ENCODE measurements at regions not wholly inside any gene's neighbourhood (a gene's known extent, or its start where the extent isn't known, plus 50 kb on each side); places are given as distances from the start of the nearest gene placed in this dataset.
"Not testable (repeated sequence)": the region's sequence is repeated elsewhere in the genome, so short reads cannot be mapped to it uniquely, and the experiment has no call there.

DNA sequence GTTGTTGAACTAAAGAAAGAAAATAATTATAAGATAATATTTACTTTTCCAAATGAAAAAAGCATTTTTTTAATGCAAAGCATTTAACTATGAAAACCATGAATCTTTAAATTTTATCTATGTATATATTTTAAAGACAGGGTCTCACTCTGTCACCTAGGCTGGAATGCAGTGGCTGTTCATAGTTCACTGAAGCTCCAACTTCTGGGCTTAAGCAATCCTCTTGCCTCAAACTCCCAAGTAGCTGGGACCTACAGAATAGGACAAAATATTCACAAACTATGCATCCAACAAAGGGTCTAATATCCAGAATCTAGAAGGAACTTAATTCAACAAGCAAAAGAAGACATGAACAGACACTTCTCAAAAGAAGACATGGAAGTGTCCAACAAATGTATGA, 55.9 kb upstream of the ALB start:
- no peak for DNase-seq (ENCODE audit: low read depth)

DNA sequence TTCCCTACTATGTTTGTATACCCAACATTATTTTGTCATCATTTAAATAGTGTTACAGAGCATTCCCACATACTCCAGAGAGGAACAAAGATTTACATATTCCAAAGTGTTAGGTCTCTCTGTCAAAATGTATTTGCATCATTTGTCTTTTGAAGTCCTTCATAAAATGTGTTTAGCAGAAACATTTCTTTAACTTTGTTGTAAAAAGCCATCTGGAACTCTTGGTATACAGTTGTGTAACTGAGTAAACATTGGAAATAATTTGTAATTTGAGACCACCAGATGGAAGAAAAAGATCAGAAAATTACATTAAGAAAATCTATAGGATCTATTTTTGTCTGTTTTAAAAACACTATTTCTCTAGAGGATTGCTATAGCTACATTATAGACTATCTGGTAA, 56.6 kb upstream of the ALB start:
- DNase-seq (ENCODE audit: low read depth) = no peak

DNA sequence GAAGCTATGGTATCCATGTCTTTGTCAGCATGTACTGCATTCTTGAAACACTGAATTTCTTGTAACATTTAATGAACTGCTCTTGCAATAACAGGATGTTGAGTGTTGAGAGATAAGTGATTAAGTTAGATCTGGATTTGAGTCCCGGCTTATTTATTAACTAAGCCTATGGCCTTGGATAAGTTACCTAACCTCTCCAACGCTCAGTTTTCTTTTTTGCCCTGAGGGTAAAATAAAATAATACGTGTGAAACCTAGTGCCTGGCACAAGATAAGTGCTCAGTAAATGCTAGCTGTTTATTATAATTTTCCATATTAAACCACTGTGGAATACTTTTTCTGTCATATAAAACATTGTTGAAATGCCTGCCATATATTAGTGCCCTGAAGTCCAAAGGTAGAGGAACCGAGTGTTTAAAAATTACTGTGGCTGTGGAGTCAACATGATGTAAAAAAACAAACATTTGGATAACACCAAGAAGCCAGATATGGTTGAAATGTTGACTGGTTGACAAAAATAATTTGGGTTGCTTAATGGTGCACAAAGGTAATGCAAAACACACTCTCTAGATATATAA, 58.6 kb upstream of the ALB start:
- DNase-seq (ENCODE audit: low read depth) = no peak

DNA sequence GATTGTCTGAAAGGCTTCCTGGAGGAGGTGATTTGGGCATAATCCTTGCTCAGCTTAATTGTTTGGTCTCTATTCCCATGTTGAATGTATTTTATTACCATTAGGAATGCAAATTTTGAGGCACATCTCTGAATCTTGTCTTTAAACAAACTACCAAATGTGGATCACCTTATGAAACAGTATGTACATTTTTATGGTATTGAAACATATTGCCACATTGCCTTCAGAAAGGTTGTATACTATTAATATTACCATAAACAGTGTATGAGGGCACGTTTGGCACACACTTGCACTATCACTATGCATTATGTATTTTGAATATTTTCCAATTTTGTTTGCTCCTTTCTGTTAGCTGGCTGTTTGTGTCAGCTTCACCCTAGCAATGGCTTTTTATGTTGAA, 60.0 kb upstream of the ALB start:
- no peak for DNase-seq (ENCODE audit: low read depth)

DNA sequence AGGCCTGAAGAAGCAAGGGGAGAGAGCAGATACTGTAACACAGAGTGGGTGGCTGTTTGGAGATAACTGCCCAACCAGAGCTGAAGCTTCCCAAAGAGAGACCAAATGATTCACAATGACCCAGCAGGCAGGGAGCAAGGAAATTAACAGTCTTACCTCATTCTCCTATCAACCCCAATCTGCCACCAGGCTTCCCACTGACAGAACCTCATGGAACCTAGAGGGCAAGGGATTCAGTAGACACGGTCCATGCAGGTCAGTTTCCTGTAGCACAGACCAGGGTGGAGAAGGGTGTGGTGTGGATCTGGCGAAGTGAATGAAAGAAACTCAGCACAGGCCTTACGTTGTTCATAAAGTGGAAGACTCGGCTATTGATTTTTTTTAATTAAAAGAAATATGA, 60.7 kb upstream of the ALB start:
- DNase-seq (ENCODE audit: low read depth) = no peak

DNA sequence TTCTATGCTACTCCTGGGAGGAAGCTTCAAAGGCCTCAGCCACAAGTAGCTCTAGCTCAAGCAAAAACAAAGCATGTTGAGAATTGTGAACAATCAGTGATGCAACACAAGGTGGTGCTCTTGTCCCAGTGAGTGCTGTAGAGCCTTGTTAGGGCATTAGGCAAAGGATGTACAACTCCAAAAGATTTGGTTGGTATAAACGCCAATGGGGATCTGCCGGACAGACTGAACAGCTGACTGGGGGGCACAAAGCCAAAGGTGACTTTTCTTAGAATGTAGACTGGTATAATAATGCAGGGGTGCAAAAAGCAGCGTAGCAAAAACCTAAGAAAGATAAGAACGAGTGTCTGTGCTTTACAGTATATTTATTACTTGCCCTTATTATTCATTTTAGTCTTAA, 62.6 kb upstream of the ALB start:
- peak; percentile 53 for DNase-seq (ENCODE audit: low read depth)

DNA sequence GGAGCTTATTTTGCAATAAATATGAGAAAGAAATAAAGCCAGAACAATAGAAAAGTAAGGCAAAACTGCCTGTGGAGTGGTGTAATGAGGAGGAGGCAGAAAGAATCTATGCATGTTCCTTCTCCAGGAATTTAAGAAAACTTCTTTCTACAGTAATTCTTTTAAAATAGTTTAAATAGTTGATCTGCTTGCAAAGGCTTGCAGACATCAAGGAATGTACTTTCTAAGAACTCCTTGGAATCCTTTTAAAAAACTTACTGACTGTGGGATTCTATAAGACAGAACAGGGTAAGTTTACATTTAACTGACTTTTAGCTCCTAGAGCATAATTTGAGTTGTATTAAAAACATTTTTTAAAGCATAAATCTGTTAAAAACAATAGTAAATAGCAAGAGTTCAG, 63.2 kb upstream of the ALB start:
- DNase-seq (ENCODE audit: low read depth) = no peak

DNA sequence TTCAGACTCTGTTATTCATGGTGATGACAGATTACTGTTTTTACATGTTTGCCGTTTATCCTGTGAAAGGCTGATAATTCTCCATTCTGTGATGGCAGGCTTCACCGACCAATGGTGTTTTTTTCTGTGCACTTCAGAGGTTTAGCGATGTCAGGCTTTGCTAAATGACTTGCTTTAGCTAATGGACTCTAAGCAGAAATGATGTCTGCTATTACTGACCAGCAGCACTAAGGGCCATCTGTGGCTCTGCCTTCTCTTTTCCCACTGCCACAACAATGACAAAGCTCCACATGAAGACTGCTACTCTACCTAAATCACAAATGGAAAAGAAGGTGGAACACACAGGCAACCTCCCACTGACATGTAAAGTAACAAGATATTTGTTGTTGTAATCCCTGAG, 68.4 kb upstream of the ALB start:
- no peak for DNase-seq (ENCODE audit: low read depth)

DNA sequence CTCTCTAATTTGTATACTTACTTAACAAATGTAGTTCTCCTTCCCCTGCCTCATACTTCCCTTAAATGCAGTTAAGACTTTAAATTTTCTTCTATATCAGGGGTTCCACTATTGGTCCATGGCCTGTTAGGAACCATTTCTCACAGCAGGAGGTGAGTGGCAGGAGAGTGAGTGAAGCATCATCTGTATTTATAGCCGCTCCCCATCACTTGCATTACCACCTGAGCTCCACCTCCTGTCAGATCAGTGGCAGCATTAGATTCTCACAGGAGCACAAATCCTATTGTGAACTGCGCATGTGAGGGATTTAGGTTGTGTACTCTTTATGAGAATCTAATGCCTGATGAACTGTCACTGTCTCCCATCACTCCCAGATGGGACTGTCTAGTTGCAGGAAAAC, 72.1 kb upstream of the ALB start:
- DNase-seq (ENCODE audit: low read depth) = not testable (repeated sequence)

DNA sequence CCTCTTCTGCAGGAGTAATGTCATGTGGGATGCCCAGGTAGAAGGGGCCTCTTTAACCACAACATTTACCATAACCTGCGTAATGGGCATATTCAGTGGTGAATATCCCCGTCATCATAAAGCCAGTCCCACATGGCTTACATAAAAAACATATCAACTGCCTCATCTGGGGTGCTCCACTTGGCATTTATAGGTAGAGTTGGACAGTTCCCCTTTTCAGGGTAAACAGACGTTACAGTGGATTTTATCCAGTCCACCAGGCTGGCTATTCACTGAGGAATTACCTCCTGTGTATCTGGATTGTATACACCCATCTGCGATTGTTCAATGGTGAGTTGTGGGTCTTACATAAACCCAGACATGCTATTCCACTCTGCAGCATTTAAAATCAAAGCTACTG, 70.7 kb upstream of the ANKRD17 start:
- no peak for DNase-seq (ENCODE audit: low read depth)

DNA sequence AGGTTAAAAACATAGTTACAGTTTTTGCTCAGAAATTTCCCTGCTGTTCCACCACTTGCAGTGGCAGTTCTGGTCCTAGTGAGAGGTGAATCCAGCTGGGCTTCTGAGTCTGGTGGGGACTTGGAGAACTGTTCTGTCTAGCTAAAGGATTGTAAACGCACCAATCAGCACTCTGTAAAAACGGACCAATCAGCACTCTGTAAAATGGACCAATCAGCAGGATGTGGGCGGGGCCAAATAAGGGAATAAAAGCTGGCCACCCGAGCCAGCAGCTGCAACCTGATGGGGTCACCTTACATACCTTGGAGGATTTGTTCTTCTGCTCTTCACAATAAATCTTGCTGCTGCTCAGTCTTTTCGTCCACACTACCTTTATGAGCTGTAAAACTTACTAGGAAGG, 67.2 kb upstream of the ANKRD17 start:
- not testable (repeated sequence) for DNase-seq (ENCODE audit: low read depth)

DNA sequence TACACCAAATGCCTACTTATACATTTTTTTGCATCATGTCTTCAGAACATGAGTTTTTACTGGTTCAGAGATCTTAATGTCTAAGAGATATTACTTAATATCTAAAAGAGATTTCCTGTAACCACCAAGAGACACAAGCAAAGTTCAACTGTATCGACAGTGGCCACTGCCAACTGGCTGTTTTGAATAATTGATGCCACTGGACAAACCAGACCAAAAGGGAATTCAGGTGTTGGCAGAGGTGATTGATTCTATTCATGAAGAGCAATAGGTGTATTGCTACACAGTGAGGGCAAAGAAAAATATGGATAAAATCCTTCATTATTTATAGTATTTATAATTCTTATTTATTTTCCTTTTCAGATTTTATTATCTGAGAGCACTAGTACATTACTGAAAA, 58.5 kb upstream of the ANKRD17 start:
- no peak for DNase-seq (ENCODE audit: low read depth)

DNA sequence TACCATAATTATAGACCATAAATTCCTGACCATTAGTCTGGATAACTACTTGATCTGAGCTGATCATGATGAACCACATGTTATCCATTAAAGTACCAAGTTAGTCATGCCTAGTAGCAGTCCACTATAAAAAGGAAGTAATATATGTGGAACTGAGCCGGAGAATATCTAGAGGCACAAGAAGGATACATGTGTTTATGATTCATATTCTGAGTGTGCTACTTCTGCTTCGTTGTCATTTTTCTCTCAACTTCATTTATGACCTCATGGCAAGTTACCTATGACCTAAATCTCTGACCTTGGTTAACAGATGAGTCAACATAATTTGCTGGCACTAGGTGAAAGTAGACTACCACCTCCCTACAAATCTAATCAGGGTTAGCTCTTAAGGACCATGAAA, 56.5 kb upstream of the ANKRD17 start:
- peak; percentile 57 for DNase-seq (ENCODE audit: low read depth)

DNA sequence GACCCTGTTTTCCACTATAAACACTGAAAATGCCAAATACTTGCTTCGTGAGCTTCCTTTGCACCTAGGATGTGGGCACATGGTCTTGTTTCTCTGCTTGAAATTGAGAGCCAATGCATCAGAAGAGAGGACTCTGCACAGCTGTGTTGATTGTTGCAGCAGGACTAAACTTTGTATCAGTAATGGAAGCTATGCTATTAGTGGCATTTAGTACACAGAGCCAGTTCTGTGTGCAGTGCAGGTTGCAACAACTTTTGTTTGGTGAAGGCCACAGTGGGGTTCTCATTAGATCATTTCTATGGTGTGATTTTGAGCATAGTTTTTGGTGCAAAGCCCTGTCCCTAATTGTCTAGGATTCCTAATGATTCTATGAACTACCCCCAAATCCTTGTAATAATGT, 54.4 kb upstream of the ANKRD17 start:
- DNase-seq (ENCODE audit: low read depth) = no peak

DNA sequence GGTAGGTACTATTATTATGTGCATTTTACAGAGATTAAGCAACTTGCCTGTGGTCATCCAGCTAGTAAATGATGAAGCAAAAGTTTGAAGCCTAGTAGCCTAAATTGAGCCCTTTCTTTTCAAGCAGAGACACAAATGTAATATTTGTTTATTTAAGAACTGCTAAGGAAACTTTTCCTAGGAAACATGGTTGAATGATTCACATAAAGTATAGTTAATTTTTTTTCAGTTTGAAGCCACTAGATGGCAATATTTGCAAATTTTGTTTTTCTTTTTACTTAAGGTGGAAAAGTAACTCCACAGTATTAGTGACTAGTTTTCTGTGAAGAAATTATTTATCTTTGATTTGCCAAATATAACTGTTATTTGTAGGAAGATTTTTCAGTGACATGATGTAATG, 52.8 kb upstream of the ANKRD17 start:
- peak; percentile 47 for DNase-seq (ENCODE audit: low read depth)

DNA sequence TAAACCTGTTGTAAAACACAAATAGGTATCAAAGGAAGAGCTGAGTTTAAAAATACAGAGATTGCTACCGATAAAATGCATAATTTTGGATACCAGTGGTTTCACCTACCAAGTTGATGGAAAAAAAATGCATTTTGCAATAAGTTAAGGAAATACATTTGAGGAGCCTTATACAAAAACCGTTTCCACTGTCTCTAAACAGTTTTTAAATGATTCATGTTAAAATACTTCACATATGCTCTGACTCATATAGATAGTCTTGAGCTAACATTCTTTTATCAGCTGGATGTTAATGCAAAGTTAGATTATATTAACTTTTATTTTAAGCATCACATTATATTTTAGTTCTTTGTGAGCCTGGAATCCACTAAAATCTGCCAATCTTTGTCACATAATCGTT, 50.6 kb upstream of the ANKRD17 start:
- peak; percentile 43 for DNase-seq (ENCODE audit: low read depth)
